RPMI8226 (cell line): ENCODE measurements at regions not wholly inside any gene's neighbourhood (a gene's known extent, or its start where the extent isn't known, plus 50 kb on each side); places are given as distances from the start of the nearest gene placed in this dataset.
"Not testable (repeated sequence)": the region's sequence is repeated elsewhere in the genome, so short reads cannot be mapped to it uniquely, and the experiment has no call there.

ENCODE experiments used
- DNase-seq: peaks from one replicate; pipeline ENCODE4 v3.0.0-alpha.2; 2015

DNA sequence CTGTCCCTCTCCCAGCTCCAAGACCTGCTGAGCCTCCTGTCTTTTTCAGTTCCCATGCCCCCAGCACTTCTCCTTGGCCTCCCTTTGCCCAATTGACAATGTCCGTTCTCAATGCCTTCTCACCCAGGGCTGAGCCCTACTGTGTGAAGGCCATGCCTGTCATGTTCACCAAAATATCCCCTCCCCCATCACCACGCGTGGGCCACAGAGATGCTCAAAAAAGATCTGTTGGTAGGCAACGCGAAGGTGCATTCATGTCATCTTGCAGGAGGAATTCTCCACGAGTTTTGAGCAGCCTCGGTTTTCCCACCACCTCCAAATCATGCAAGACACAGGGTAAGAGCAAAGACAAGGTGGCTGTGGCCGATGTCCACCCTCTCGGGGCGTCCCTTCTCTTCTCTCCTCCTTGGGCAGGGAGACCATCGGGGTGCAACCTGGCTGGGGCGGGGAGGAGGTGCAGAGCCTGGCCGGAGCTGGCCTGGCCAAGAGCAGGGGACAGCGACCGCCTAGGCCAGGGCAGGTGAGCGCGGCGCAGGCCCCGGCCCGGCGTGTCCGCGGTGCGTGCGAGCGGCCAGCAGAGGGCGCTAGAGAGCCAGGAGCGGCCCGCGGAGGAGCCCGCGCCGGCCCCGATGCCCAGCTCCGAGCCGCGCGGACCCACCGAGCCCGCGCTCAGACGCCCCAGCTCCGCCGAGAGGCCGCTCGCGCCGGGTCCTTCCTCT lies 56.3 kb upstream of the KRTAP5-11 start:
- DNase-seq = peak; percentile 60

DNA sequence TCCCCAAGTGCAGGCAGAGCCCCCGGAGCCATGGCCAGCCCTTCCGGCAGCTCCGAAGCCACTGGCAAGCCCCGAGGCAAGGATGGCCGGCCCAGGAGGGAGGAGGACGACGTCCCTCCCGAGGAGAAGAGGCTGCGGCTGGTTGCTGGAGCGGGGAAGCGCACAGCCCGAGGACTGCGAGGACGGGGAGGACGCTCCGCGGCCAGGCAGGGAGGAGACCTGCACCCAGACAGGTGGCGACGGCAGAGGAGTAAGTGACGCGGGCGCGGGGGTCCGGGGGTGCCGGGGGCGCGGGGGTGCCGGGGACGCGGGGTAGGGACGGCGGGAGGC lies 56.8 kb upstream of the KRTAP5-11 start:
- not testable (repeated sequence) for DNase-seq

- DNase-seq = not testable (repeated sequence)
Observed at GRCh38 chr11:71639916-71640315, 57.2 kb upstream of the KRTAP5-11 start.

DNA sequence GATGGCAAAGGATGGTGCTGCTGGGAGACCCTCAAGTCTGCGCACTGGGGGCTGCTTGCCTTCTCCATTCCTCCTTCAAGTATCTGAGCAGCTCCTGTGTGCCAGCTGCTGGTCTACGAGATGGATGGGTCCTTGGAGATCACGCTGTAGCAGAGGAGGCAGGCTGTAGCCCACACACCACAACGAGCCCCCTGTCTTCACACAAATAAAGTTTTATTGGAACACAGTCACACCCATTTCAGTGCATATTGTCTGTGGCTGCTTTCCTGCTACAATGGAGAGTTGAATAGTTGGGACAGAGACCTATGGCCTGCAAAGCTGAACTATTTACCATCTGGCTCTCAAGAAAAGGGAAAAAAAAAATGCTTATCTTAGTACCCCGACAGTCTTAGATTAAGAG lies 64.4 kb upstream of the KRTAP5-11 start:
- not testable (repeated sequence) for DNase-seq

DNA sequence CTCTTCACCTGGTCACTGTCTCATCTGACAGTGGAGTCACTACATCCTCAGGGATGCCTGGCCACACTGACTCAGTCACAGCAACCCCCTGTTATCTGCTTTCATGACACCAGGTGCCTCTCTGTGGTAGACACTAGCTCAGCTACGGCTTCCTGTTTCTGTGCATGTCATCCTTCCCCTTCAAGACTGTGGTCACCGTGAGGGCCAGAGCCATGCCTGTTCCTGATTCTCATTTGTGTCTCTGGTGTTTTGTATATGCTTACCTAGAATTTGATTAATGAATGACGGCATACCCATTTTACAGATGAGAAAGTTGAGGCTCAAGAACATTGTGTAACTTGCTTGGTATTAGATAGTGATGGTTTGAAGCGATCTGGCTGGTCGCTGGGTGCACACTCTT lies 70.3 kb upstream of the KRTAP5-11 start:
- not testable (repeated sequence) for DNase-seq

DNA sequence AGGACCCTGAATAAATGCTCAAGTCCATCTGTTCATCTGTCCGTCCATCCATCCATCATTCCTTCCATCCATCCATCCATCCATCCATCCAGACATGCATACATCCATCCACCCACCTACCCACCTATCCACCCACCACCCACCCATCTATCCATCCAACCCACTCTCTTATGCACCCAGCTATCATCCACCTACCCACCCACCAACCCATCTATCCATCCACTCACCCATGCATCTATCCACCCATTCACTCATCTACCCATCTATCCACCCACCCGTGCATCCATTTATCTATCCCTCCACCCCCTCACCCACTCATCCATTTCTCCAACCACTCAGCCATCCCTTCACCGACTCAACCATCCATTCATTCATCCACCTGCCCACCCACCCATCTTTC lies 71.7 kb upstream of the KRTAP5-11 start:
- not testable (repeated sequence) for DNase-seq

DNA sequence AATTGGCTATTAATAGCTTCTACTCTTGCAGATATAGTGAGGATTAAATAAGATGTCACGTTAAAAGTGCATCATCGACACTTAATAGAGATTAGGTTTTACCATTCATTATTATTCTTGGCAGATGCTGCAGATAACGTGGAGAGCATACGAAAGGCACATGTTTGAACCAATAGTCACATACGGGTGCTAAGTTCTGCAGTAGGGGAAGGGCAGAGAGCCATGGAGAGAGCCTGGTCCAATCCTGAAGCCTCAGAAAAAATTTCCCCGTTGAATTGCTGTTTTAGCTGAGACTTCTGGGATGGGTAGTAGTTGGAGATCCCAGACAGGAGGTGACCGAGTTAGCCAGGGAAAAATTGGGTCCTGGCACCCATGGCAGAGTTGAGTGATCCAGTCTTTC lies 72.4 kb upstream of the KRTAP5-11 start:
- DNase-seq = not testable (repeated sequence)

GRCh38 chr11:71656513-71656912 lies 73.8 kb upstream of the KRTAP5-11 start:
- not testable (repeated sequence) for DNase-seq

DNA sequence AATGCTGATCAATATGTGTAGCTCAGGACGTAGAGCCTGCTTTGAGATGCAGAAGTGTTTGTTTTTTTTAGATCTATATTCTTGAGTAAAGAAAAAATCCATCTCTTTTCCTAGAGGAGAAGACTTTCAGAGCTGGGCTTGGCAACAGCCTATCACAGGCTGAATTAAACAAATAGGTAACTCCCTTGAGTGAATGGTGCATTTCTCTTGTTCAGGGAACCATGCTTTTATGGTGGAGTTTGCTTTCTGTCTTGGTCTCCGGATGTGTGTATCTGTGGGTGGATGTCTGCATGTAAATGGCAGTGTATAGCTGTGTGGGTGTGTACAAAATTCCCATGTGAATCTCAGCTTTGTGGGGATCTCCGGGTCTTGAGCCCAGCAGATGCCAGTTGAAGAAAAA lies 82.3 kb upstream of the KRTAP5-11 start:
- DNase-seq = not testable (repeated sequence)

- DNase-seq = not testable (repeated sequence)
Observed at GRCh38 chr11:71698110-71698509, 115.4 kb upstream of the KRTAP5-11 start.

DNA sequence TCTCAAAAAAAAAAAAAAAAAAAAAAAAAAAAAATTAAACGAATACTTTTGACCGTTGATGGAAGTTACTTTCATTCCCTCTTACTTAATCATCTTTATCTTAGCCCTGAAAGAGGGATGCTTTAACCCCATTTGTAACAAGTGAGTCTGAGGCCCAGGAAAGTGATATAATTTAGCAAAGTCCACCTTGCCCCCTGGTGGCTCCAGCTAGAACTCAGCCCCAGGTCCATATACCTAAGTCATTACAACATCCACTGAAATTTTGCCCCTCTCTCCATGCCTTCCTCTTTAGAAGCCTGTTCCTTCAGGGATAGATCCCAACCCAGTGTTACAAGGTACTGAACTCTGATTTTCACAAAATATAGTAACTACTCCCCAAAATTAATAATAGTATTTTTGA lies 116.3 kb upstream of the KRTAP5-11 start:
- peak; percentile 35 for DNase-seq

DNA sequence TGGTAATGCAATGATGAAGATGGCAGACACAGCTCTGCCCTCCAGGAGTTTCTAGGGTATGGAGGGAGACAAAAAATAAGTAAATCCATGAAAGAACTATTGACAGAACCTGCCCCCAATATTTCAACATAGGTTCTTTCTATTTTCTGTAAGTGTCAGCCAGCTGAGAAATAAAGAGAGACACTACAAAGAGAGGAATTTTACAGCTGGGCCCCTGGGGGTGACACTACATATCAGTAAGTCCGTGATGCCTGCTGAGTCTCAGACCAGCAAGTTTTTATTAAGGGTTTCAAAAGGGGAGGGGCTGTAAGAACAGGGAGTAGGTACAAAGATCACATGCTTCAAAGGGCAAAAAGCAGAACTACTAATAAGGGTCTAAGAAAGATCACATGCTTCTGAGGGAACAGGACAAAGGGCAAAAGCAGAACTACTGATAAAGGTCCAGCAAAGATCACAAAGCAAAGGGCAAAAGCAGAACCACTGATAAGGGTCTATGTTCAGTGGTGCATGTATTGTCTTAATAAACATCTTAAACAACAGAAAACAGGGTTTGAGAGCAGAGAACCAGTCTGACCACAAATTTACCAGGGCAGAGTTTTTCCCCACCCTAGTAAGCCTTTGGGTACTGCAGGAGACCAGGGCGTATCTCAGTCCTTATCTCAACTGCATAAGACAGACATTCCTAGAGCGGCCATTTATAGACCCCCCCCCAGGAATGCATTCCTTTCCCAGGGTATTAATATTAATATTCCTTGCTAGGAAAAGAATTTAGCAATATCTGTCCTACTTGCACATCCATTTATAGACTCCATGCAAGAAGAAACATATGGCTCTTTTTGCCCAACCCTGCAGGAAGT lies 119.0 kb upstream of the KRTAP5-11 start:
- not testable (repeated sequence) for DNase-seq

GRCh38 chr11:71705086-71705737 lies 122.5 kb upstream of the KRTAP5-11 start:
- DNase-seq = not testable (repeated sequence)

- DNase-seq = not testable (repeated sequence)
Observed at GRCh38 chr11:71705738-71706432, 123.2 kb upstream of the KRTAP5-11 start.

- not testable (repeated sequence) for DNase-seq
Observed at GRCh38 chr11:71707083-71707482, 124.4 kb upstream of the KRTAP5-11 start.

DNA sequence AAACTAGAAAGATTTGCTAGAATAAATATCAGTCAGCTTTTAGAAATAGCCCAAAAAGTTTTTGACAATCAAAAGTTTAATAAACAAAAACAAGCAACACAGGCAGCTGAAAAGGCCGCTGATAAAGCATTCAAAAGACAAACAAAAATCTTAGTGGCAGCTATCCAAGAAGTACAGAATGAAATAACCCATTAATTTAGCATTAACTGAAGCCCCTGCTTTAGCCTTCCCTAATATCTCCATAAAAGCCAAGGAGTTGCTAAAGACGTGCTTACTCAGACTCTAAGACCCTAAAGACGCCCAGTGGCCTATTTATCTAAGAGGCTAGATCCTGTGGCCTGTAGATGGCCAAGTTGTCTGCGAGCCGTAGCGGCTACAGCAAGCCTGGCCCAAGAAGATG lies 123.5 kb upstream of the DEFB108B start:
- DNase-seq = not testable (repeated sequence)

GRCh38 chr11:71710171-71710671 lies 122.8 kb upstream of the DEFB108B start:
- DNase-seq = peak; percentile 64

- peak; percentile 23 for DNase-seq
Observed at GRCh38 chr11:71710701-71711385, 122.2 kb upstream of the DEFB108B start.

- DNase-seq = not testable (repeated sequence)
Observed at GRCh38 chr11:71712350-71712749, 120.7 kb upstream of the DEFB108B start.

DNA sequence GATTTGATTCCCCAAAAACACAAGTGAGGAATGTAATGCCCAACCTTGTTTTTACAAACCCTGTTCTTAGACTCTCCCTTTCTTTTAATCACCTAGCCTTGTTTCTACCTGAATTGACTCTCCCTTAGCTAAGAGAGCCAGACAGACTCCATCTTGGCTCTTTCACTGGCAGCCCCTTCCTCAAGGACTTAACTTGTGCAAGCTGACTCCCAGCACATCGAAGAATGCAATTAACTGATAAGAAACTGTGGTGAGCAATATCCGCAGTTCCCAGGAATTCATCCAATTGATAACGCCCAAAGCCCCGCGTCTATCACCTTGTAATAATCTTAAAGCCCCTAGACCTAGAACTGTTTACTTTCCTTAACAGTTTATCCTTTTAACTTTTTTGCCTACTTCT lies 120.2 kb upstream of the DEFB108B start:
- DNase-seq = not testable (repeated sequence)

GRCh38 chr11:71714510-71714909 lies 118.5 kb upstream of the DEFB108B start:
- DNase-seq = peak; percentile 51

DNA sequence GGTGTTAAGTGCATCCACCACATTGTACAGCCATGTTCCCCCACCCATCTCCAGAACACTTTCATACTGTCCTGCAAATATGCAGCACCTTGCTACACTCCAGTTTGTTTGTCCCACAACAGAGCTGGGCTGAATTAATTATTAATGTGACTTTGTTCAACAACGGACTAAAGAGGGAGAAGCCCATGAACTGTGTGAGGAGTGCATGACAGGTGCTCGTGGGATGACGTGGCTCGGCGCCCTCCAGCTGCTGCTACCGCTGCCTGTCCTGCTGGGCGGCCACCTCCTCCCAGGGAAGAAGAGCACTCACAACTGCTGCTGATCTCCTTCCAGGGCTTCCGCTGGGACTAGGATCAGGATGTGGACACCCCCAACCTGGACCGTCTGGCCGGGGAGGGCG lies 111.2 kb upstream of the DEFB108B start:
- not testable (repeated sequence) for DNase-seq
